WTC11 (cell line): ENCODE measurements at regions not wholly inside any gene's neighbourhood (a gene's known extent, or its start where the extent isn't known, plus 50 kb on each side); places are given as distances from the start of the nearest gene placed in this dataset.

Experiments
- ATAC-seq: fragments of 200-7000 bp; cut with Tn5 transposase; 2 replicates; pipeline ENCODE4 v1.10.0; 2021; ENCODE audit warnings: mild to moderate bottlenecking, moderate library complexity
- CTCF ChIA-PET: fragments of 300-600 bp; sonication (Branson Sonifier 250); formaldehyde crosslinking; loops from one replicate; lab custom pipeline; 2021; ENCODE audit warnings: antibody characterized with exemption; lab: Charles Lee
- POLR2A ChIA-PET: fragments of 350-600 bp; sonication (Branson Sonifier 250); formaldehyde crosslinking; loops from one replicate; lab custom pipeline; 2021; ENCODE audit warnings: antibody characterized with exemption; lab: Charles Lee
- DNase-seq: peaks from one replicate; pipeline ENCODE4 v3.0.0; 2021; ENCODE audit warnings: low spot score
- H3K27ac Mint-ChIP-seq: 2 replicates; pipeline ENCODE4 v1.8.0; 2021; ENCODE audit warnings: mixed read lengths
- H3K27me3 Mint-ChIP-seq: 2 replicates; pipeline ENCODE4 v1.8.0; 2021; ENCODE audit warnings: low read depth, mild to moderate bottlenecking, moderate library complexity, mixed read lengths
- H3K36me3 Mint-ChIP-seq: 2 replicates; pipeline ENCODE4 v1.8.0; 2021; ENCODE audit warnings: mixed read lengths
- H3K4me1 Mint-ChIP-seq: 2 replicates; pipeline ENCODE4 v1.8.0; 2022; ENCODE audit warnings: mixed read lengths
- H3K4me3 Mint-ChIP-seq: 2 replicates; pipeline ENCODE4 v1.8.0; 2021; ENCODE audit warnings: mild to moderate bottlenecking, moderate library complexity, mixed read lengths
- H3K9me3 Mint-ChIP-seq: 2 replicates; pipeline ENCODE4 v1.8.0; 2021; ENCODE audit warnings: mixed read lengths
- ATF3 ChIP-seq: sonication (generic); formaldehyde crosslinking; conservative IDR thresholded peaks from 2 replicates; pipeline ENCODE4 v1.8.1; 2022; ENCODE audit warnings: mild to moderate bottlenecking, missing genetic modification reagents
- ERG ChIP-seq: fragments of 250-450 bp; sonication (Bioruptor Pico); IDR thresholded peaks from 2 replicates; pipeline ENCODE4 v1.8.0; 2021; ENCODE audit warnings: mild to moderate bottlenecking
- FOXP4 ChIP-seq: sonication (generic); formaldehyde crosslinking; IDR thresholded peaks from 2 replicates; pipeline ENCODE4 v1.8.0; 2022; ENCODE audit warnings: mild to moderate bottlenecking, missing genetic modification reagents
- HMGA2 ChIP-seq: fragments of 250-450 bp; sonication (Bioruptor Pico); IDR thresholded peaks from 2 replicates; pipeline ENCODE4 v1.4.0; 2021; ENCODE audit warnings: mild to moderate bottlenecking, moderate library complexity
- IRF2 ChIP-seq: sonication (generic); formaldehyde crosslinking; IDR thresholded peaks from 2 replicates; pipeline ENCODE4 v1.8.0; 2022; ENCODE audit warnings: low read depth, missing genetic modification reagents, borderline replicate concordance
- JAZF1 ChIP-seq: fragments of 250-450 bp; sonication (Bioruptor Pico); IDR thresholded peaks from 2 replicates; pipeline ENCODE4 v1.9.0; 2021; ENCODE audit warnings: moderate library complexity, mild to moderate bottlenecking, inconsistent platforms
- JUN ChIP-seq: sonication (generic); formaldehyde crosslinking; IDR thresholded peaks from 2 replicates; pipeline ENCODE4 v1.8.0; 2023; ENCODE audit warnings: mild to moderate bottlenecking, missing genetic modification reagents
- KAT7 ChIP-seq: sonication (generic); formaldehyde crosslinking; IDR thresholded peaks from 2 replicates; pipeline ENCODE4 v1.8.1; 2023; ENCODE audit warnings: missing genetic modification reagents, mild to moderate bottlenecking, borderline replicate concordance
- NFATC4 ChIP-seq: fragments of 250-450 bp; sonication (Bioruptor Pico); IDR thresholded peaks from 2 replicates; pipeline ENCODE4 v1.9.0; 2021; ENCODE audit warnings: mild to moderate bottlenecking
- NFYB ChIP-seq: sonication (generic); formaldehyde crosslinking; conservative IDR thresholded peaks from 2 replicates; pipeline ENCODE4 v1.8.0; 2022; ENCODE audit warnings: low read depth, missing genetic modification reagents
- SMAD3 ChIP-seq: sonication (generic); formaldehyde crosslinking; IDR thresholded peaks from 2 replicates; pipeline ENCODE4 v1.8.0; 2022; ENCODE audit warnings: missing genetic modification reagents, mild to moderate bottlenecking, borderline replicate concordance
- SMAD4 ChIP-seq: sonication (generic); formaldehyde crosslinking; IDR thresholded peaks from 2 replicates; pipeline ENCODE4 v1.8.0; 2022; ENCODE audit warnings: mild to moderate bottlenecking, missing genetic modification reagents
- SP1 ChIP-seq: sonication (generic); formaldehyde crosslinking; conservative IDR thresholded peaks from 2 replicates; pipeline ENCODE4 v1.8.1; 2022; ENCODE audit warnings: missing genetic modification reagents
- STAT6 ChIP-seq: sonication (generic); formaldehyde crosslinking; conservative IDR thresholded peaks from 2 replicates; pipeline ENCODE4 v1.8.1; 2023; ENCODE audit warnings: mild to moderate bottlenecking, low read depth, missing genetic modification reagents, moderate library complexity
- TP53 ChIP-seq: sonication (generic); formaldehyde crosslinking; IDR thresholded peaks from 2 replicates; pipeline ENCODE4 v1.8.1; 2023; ENCODE audit warnings: mild to moderate bottlenecking, missing genetic modification reagents
- USF1 ChIP-seq: sonication (generic); formaldehyde crosslinking; IDR thresholded peaks from 2 replicates; pipeline ENCODE4 v1.8.0; 2022; ENCODE audit warnings: mild to moderate bottlenecking, missing genetic modification reagents
- ZNF121 ChIP-seq: sonication (generic); formaldehyde crosslinking; IDR thresholded peaks from 2 replicates; pipeline ENCODE4 v1.8.0; 2023; ENCODE audit warnings: missing genetic modification reagents
- ZNF138 ChIP-seq: sonication (generic); formaldehyde crosslinking; conservative IDR thresholded peaks from 2 replicates; pipeline ENCODE4 v1.8.1; 2022; ENCODE audit warnings: mild to moderate bottlenecking, moderate library complexity, missing genetic modification reagents
- ZNF232 ChIP-seq: sonication (generic); formaldehyde crosslinking; IDR thresholded peaks from 2 replicates; pipeline ENCODE4 v1.8.0; 2022; ENCODE audit warnings: mild to moderate bottlenecking, missing genetic modification reagents
- ZNF416 ChIP-seq: fragments of 250-450 bp; sonication (Bioruptor Pico); IDR thresholded peaks from 2 replicates; pipeline ENCODE4 v1.9.0; 2021; ENCODE audit warnings: mild to moderate bottlenecking, inconsistent platforms
- ZNF671 ChIP-seq: fragments of 250-450 bp; sonication (Bioruptor Pico); IDR thresholded peaks from 2 replicates; pipeline ENCODE4 v1.8.0; 2021; ENCODE audit warnings: mild to moderate bottlenecking

- TF ChIP-seq FOXP4 (CRISPR knock-in tag): no peak
These were observed 257.9 kb downstream of the THBS2 start (continued) for GRCh38 chr6:168995526-168996355.

- peaks cover 12% of the 10 kb centered on the region for H3K36me3 Mint-ChIP-seq
- ChIA-PET POLR2A (no interaction called here), CTCF (no interaction called here)
- H3K9me3 Mint-ChIP-seq: peaks cover 15% of the 10 kb centered on the region
- ATAC-seq (no peak), DNase-seq (no peak)
- H3K4me1 Mint-ChIP-seq: no peaks in the 10 kb centered on the region
- H3K4me3 Mint-ChIP-seq: no peak overlapping the region
- TF ChIP-seq ZNF121 (CRISPR knock-in tag) (no peak), SMAD4 (CRISPR knock-in tag) (no peak)
- H3K27me3 Mint-ChIP-seq: no peaks in the 10 kb centered on the region; the same call in 1 of the 2 replicates
- H3K27ac Mint-ChIP-seq: no peak overlapping the region
These were observed 258.7 kb downstream of the THBS2 start for GRCh38 chr6:168994956-168995355.

- Mint-ChIP-seq H3K36me3 (peaks cover 14% of the 10 kb centered on the region), H3K9me3 (peaks cover 16% of the 10 kb centered on the region)
- CTCF ChIA-PET: interaction anchor here (1.2 kb wide), 1 partner anchor 8 kb away, joined by 3 read pairs; no protein-coding TSS in a partner anchor
- DNase-seq (no peak), ATAC-seq (no peak)
- TF ChIP-seq NFATC4 (CRISPR knock-in tag) (no peak), ZNF671 (CRISPR knock-in tag) (no peak), SP1 (CRISPR knock-in tag) (no peak), JAZF1 (CRISPR knock-in tag) (no peak), ZNF138 (CRISPR knock-in tag) (no peak), ZNF232 (no peak), TP53 (no peak), ZNF416 (no peak), IRF2 (CRISPR knock-in tag) (no peak), JUN (no peak), HMGA2 (CRISPR knock-in tag) (no peak), ATF3 (CRISPR knock-in tag) (no peak), USF1 (no peak), KAT7 (CRISPR knock-in tag) (no peak), SMAD3 (CRISPR knock-in tag) (no peak), STAT6 (CRISPR knock-in tag) (no peak), NFYB (CRISPR knock-in tag) (no peak), ERG (CRISPR knock-in tag) (no peak)
- TF ChIP-seq, all 79 proteins: peak for 0
- no peak overlapping the region for H3K27ac Mint-ChIP-seq
- no peaks in the 10 kb centered on the region; the same call in 1 of the 2 replicates for H3K27me3 Mint-ChIP-seq
- no peak overlapping the region for H3K4me3 Mint-ChIP-seq
- POLR2A ChIA-PET: no interaction called here
- peaks cover 3% of the 10 kb centered on the region; the same call in 1 of the 2 replicates for H3K4me1 Mint-ChIP-seq
These were observed 261.1 kb downstream of the THBS2 start for GRCh38 chr6:168992446-168993144.
